ENCODE measurements at regions not wholly inside any gene's neighbourhood (a gene's known extent, or its start where the extent isn't known, plus 50 kb on each side); places are given as distances from the start of the nearest gene placed in this dataset.

DNA sequence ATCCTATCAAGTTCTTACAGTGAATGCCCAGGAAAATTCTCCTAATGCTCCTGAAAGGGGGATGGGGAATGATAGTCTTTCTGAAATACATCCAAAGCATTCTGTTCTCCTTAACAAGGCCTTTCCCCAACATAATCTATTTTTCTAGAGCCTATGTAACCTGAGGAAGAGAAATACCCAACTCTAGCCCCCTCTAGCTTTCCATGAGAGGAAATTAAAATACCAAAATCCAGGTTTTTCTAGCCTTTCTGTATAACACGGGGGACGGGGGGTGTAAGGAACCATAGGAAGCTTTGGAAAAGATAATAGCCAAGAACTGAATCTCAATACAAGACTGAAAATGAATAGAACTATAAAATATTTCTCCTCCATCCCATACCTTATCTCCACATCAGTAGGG is 815.9 kb downstream of the SLITRK6 start (continued):
- TF ChIP-seq SPI1 (IDR thresholded peaks at IDR 0.05; ENCODE audit: borderline replicate concordance, insufficient read depth, low read depth, low read length) (no peak), SREBF1 (IDR thresholded peaks at IDR 0.05; ENCODE audit: low read length) (no peak), WRNIP1 (IDR thresholded peaks at IDR 0.05; ENCODE audit: borderline replicate concordance, low read depth, low read length) (no peak), MTA2 (IDR thresholded peaks at IDR 0.05; ENCODE audit: low read depth) (no peak), IKZF1 (conservative IDR thresholded peaks at IDR 0.05) (no peak)
- TF ChIP-seq, protein P1, sequence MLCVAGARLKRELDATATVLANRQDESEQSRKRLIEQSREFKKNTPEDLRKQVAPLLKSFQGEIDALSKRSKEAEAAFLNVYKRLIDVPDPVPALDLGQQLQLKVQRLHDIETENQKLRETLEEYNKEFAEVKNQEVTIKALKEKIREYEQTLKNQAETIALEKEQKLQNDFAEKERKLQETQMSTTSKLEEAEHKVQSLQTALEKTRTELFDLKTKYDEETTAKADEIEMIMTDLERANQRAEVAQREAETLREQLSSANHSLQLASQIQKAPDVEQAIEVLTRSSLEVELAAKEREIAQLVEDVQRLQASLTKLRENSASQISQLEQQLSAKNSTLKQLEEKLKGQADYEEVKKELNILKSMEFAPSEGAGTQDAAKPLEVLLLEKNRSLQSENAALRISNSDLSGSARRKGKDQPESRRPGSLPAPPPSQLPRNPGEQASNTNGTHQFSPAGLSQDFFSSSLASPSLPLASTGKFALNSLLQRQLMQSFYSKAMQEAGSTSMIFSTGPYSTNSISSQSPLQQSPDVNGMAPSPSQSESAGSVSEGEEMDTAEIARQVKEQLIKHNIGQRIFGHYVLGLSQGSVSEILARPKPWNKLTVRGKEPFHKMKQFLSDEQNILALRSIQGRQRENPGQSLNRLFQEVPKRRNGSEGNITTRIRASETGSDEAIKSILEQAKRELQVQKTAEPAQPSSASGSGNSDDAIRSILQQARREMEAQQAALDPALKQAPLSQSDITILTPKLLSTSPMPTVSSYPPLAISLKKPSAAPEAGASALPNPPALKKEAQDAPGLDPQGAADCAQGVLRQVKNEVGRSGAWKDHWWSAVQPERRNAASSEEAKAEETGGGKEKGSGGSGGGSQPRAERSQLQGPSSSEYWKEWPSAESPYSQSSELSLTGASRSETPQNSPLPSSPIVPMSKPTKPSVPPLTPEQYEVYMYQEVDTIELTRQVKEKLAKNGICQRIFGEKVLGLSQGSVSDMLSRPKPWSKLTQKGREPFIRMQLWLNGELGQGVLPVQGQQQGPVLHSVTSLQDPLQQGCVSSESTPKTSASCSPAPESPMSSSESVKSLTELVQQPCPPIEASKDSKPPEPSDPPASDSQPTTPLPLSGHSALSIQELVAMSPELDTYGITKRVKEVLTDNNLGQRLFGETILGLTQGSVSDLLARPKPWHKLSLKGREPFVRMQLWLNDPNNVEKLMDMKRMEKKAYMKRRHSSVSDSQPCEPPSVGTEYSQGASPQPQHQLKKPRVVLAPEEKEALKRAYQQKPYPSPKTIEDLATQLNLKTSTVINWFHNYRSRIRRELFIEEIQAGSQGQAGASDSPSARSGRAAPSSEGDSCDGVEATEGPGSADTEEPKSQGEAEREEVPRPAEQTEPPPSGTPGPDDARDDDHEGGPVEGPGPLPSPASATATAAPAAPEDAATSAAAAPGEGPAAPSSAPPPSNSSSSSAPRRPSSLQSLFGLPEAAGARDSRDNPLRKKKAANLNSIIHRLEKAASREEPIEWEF (IDR thresholded peaks at IDR 0.05; ENCODE audit: insufficient replicate concordance, low read depth, low read length) = no peak

DNA sequence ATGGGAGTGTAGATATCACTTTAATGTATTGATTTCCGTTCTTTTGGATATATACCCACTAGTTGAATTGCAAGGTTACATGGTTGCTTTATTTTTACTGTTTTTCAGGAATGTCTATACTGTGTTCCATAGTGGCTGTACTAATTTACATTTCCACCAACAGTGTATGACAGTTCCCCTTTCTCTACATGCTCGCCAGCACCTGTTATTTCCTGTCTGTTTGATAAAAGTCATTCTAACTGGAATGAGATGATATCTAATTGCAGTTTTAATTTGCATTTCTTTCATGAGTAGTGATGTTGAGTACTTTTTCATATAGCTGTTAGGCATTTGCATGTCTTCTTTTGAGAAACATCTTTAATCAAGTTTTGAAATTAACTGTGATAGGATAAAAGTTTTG is 818.6 kb downstream of the SLITRK6 start:
- ChIA-PET CTCF (no interaction called here), POLR2A (no interaction called here), SMC1A (ENCODE audit: uncharacterized antibody, unreplicated experiment) (no interaction called here), RAD21 (ENCODE audit: unreplicated experiment) (no interaction called here)
- Histone ChIP-seq H3K9me3 (replicated peaks; ENCODE audit: control insufficient read depth, insufficient read depth, low read length) (no peaks in the 10 kb centered on the region), H3K4me2 (ENCODE audit: control insufficient read depth, insufficient read depth) (no peak overlapping the region), H2AFZ (ENCODE audit: control insufficient read depth, low read depth, low read length) (no peak overlapping the region), H4K20me1 (ENCODE audit: control insufficient read depth, insufficient read depth) (no peaks in the 10 kb centered on the region), H3K36me3 (ENCODE audit: control insufficient read depth in 2 of 2, insufficient read depth in 2 of 2, low read length in 1 of 2) (no peaks in the 10 kb centered on the region), H3K79me2 (ENCODE audit: control insufficient read depth, insufficient read depth, low read length) (no peaks in the 10 kb centered on the region), H3K27ac (ENCODE audit: control insufficient read depth, insufficient read depth) (no peak overlapping the region), H3K27me3 (replicated peaks in 1 of 2; ENCODE audit: control insufficient read depth in 2 of 2, insufficient read depth in 2 of 2, low read length in 1 of 2) (no peaks in the 10 kb centered on the region), H3K9ac (ENCODE audit: control insufficient read depth, insufficient read depth, low read length) (no peak overlapping the region), H3K4me1 (ENCODE audit: control insufficient read depth, insufficient read depth, low read length) (no peaks in the 10 kb centered on the region), H3K4me3 (no peak overlapping the region)
- ATAC-seq (no peak), DNase-seq (ENCODE audit: low read depth, low spot score) (no peak), FAIRE-seq (no peak)
- in situ Hi-C loops (cut with MboI) = no loop called here
- TF ChIP-seq MTA3 (IDR thresholded peaks at IDR 0.05; ENCODE audit: borderline replicate concordance, low read length) (no peak), IKZF2 (IDR thresholded peaks at IDR 0.05) (no peak), TCF3 (IDR thresholded peaks at IDR 0.05; ENCODE audit: borderline replicate concordance, insufficient read depth, low read depth, low read length) (no peak), POLR2AphosphoS5 (IDR thresholded peaks at IDR 0.05; ENCODE audit: low read length) (no peak), JUND (IDR thresholded peaks at IDR 0.05; ENCODE audit: low read depth, low read length) (no peak), RAD51 (IDR thresholded peaks at IDR 0.05) (no peak)
- TF ChIP-seq, protein P2, sequence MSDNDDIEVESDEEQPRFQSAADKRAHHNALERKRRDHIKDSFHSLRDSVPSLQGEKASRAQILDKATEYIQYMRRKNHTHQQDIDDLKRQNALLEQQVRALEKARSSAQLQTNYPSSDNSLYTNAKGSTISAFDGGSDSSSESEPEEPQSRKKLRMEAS (IDR thresholded peaks at IDR 0.05; ENCODE audit: low read depth, low read length) = no peak
- intact Hi-C loops (cut with micrococcal nuclease; ENCODE audit: unreplicated experiment) = no loop called here
- WGBS (ENCODE audit: insufficient coverage, insufficient replicate concordance, low lambda C conversion rate, missing lambda C conversion rate) = 0% methylated on average over 2 of the region's 2 CpGs
- BruUV-seq (replicated peaks) = no TSS peak
